Activated gamma-delta T cell treated with anti-CD3 and anti-CD28 coated beads, Interleukin-2, amount 50 U/mL, for 16 hours (primary cell): ENCODE measurements at regions not wholly inside any gene's neighbourhood (a gene's known extent, or its start where the extent isn't known, plus 50 kb on each side); places are given as distances from the start of the nearest gene placed in this dataset.
A peak's percentile ranks its signal among the peaks of the same experiment; 100 is the strongest.

Experiments used
- DNase-seq: peaks from one replicate; pipeline ENCODE4 v3.0.0-alpha.2; 2020; ENCODE audit warnings: low read depth

DNA sequence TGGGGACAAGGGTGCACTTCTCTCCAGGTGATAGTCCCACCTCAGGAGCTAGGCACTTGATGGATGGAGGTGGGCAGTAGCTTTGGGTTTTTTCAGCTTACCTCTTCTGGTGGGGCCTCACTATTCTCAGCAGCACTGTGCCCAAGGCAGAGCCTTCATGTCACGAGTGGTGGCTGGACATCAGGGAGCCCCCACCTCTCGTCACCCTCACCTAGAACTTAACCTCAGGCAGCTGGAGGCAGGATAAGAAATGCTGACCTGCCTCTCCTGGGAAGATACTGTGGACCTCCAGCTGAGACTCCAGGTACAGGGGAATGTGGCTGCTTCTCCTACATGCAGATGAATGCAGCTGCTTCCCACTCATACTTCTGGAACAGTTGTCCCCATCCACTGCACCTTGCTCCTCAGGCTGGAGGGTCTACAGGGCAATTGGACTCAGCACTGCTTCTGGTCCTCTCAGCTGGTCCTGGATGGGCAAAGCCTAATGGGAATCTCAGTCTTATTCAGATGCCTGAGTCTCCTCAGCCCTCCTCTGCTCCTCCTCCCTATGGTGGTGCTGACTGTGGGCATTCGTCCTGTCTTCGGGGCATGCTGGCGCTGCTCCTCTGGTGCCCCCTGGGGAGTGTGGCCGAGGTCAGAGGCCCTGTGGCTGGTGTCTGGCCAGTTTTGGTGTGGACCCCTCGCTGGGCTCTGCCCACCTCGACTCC lies 129.9 kb downstream of the KLF13 start:
- no peak for DNase-seq

DNA sequence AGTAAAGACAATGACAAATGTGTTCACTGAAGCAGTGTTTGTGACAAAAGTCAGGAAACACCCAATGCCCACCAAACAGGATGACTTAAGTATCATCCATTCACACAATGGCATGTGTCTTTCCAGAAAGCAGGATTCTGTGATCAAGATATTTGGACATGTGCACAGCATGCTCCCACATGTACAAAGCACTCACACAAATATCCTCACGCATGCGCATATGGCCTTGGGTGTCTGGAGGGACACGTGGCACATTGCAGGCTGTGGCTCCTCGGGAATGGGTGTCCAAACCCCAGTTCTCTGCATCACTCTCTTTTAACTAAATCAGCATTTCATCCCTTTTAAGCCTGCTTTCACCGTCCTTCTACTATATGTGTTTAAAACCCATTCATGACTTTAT lies 130.5 kb downstream of the KLF13 start:
- no peak for DNase-seq

DNA sequence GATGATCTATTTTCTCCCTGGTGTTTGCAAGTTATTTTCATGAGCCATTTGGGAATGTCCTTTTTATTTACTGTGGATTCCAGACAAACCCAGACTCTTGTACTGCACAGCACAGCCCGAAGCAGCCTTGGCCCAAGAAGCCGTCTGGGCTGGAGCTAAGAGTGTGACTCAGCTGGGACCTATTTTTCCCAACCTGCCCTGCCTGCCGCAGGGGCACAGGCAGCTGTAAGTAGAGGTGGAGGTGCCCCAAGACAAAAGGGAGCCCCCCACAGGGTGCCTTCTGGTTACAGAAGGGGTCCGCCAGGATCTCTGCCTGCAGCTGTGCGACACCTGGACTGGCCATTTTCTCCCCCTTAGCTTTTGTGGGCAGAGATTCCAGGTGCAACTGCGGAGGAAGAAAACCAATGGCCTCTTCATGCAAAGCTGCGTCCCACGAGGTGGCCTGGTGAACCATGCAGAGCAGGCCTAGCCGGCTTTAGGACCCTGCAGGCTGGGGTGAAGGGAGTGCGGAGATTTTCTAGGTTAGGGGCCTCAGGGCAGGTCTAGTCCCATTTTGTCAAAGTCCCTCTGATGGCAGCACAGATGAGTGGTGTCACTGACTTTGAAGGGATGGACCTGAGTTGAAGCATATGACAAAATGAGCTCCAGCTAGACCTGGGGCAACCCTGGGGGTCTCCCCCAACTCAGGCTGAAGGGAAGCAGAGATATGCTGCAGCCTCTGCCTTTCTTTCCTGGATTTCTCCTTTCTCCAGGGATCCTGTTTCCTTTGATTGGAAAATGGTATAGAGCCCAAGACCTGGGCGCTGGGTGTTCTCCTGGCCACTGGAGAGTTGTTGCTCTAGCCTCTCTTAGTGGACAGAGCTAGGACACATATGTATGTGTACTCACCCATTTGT lies 131.2 kb downstream of the KLF13 start:
- DNase-seq: no peak

DNA sequence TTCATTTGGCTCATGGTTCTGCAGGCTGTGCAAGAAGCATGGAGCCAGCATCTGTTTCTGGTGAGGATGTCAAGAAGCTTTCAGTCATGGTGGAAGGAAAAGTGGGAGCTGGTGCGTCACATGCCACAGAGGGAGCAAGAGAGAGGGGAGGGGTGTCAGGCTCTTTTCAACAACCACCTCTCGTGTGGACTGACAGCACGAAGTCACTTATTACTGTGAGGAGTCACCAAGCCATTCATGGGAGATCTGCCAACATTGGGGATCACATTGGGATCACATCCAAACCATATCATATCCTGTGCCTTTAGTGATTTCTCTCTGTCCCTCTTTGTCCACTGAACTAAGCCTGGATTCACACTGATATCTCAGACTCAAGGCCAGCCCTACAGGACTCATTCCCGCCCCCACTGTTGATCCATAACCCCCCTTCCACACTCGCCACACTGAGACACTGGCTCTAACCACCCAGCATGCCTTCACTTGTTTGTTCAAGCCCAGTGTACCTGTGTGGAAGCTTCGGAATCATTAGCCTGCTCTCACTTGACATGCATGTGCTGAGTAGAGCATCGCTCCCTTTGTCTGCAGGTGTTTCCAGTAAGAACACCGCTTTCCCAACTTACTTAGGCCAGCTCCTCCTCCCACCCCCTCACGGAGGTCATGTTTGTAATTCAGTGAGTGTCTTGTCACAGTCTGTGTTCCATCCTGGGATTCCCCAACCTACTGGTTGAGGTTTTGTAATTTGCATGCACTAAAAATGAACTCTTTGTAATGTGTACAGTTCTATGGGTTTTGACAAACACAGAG lies 132.2 kb downstream of the KLF13 start:
- DNase-seq: no peak

DNA sequence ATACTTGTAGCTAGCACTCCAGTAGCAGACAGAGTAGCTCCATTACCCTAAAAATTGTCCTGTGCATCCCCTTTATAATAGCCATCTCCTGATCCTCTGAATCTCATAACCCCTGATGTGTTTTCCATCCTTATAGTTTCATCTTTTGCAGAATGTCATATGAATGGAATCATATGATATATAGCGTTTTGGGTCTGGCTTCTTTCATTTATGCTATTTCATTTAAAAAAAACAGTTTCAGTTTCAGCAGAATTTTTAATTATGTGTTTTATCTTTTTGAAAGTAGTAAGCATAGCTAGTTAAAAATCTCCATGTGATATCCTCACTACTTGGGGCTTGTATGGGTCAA lies 132.7 kb downstream of the KLF13 start:
- no peak for DNase-seq

DNA sequence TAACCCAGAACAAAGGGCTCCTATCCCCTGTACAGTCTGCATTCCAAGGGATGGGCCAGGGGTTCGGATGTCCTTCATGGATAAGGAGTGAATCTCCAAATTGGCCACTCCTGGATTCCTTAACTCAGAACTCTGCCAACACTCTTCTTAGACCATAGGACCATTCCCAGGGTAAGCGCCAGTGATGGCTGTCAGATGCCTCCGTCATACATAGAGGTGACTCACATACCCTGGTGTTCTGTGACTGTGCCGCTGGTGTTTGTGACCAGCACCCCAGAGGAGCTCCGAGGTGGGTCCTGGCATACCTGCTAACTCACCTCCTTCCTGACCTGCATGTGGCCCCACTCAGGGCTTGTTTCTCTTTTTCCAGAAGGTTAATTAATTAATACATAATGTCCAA lies 134.7 kb downstream of the KLF13 start:
- DNase-seq: no peak

DNA sequence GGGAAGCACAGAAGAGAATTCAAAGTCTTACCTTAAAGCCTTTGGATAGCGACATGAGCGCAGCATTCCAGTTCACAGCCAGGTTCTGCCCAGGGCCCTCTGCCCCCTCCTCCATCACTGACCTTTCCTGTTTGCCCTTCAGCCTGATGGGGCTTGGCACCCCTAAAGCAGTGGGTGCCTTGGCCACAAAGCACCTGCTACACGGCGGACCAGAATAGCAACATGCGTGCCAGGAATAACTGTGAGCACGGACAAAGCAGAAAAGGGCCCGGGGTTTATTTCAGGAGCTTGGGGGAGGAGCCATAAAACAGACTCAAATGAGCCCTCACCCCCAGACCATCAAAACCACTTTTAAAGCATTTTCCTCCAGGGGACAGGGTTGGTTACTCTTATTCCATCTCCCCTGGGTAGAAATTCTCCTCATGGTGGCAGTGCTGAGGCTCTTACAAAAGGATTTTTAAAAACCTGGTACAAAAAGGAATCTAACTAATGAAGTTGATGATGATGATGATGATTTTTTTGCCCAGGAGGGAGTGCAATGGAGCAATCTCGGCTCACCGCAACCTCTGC lies 135.4 kb downstream of the KLF13 start:
- DNase-seq: no peak

DNA sequence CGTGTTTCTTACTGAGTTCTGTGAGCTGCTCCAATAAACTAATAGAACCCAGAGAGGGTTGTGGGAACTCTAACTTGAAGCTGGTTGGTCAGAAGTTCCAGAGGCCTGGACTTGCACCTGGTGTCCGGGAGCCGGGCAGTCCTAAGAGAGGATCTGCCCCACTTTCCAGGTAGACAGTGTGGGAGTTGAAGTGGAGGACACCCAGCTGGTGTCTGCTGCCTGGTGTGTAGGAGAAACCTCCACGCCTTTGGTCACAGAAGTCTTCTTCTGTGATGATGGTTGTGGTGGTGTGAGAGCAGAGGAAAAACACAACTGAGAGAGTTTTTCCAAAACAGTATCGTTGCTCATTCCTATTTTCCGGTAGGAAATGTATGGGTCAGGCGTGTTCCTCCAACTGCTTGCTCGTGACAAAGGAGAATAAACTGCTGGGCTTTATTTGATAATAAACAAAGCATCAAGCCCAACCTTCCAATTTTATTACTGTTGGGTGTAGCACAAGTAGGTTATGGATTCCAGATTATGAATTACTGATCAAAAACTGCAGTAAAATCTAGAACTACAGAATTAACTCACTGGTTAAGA lies 137.0 kb downstream of the KLF13 start:
- DNase-seq: no peak

DNA sequence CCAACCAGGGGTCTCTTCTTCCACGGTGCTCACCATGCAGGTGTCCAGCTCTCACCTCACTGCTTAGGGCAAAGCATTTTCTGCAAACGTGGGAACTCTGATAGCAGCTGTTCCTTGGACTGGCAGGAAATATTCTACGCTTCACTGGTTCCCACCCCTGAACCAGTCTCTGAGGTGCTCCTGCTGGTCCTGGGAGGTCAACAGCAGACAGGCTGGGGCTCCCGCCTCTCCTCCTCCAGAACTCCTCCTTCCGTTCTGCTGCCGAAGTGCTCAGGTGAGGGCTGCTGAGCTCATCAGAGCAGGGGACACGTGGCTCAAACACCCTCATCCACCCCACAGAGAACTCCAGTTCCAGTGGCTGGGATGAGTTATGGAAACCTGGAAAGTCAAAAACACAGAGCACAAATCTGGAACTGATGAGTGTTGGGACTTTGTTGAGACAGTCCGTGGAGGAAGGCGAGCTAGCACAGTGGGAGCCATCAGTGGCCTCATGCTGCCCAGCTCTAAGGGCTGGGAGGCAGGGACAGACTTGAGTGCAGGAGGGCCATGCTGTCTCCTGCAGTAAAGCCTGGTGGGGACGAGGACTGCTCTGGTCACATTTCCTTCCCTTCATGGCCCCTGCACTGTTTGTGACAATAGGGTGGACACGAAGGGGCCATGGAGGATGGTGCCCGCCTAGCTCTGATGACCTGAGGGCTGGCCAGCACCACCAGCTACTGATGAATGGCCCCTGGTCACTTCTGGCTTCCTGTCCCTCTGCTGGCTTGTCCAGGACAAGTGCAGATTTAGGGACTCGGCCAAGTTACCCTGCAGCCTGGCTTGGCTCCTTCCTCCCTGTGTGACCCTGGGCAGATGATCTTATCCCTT lies 137.8 kb downstream of the KLF13 start:
- DNase-seq: no peak

DNA sequence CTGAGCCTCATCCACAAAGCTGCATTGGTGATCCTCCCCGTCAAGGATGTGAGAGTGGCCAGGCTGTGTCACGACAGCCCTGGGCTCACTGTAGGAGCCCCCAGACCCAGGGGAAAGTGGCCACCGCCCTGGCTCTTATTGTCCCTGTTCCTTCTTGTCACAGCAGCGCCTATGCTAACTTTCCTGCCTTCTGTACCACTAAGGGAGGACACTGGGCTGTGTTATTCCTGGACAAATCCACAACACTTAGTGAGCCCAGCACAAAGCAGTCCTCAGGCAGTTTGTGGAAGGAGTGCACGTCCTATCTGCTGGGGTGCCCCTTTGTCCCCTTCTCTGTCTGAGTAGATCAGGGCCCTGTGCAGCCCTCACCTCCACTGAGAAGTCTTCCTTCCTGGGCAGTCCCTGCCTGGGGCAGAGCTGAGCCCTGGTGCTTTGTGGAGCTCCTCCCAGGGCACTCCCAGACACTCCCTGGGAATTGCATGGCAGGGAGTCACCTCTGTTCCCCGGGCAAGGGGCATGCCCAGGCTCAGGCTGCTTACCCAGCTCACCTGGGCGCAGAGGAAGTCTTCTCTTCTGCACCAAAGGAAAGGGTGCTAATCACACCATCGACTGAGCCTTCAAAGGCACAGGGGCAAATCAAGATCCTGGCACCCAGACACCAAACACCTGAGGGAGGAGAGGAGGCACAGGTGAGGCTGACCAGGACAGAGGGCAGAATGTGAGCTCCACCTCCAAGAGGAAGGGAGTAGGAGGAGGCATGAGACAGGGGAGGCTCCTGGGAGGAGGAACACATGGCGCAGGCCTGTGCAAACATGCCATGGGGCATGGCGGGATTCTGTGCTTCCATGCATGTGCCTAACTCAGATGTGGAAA lies 138.7 kb downstream of the KLF13 start:
- DNase-seq: no peak

DNA sequence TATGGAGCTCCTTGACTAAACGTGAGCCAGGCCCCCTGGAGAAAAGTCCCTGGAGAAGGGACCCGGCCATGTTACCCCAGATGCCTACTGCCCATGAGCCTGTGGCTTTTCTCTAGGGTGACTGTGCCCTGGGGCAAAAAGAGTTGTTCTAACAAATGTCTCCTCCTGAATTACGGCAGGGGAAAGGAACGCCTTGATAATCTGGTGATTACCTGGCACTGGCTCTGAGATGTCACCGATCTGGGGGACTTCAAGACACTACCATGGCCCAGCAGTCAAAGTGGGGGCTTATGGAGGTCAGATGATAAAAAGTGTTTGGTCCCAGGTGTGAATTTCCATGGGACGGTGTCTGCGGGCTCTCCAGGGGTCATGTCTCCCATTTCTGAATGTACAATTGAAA lies 140.7 kb downstream of the KLF13 start:
- no peak for DNase-seq

DNA sequence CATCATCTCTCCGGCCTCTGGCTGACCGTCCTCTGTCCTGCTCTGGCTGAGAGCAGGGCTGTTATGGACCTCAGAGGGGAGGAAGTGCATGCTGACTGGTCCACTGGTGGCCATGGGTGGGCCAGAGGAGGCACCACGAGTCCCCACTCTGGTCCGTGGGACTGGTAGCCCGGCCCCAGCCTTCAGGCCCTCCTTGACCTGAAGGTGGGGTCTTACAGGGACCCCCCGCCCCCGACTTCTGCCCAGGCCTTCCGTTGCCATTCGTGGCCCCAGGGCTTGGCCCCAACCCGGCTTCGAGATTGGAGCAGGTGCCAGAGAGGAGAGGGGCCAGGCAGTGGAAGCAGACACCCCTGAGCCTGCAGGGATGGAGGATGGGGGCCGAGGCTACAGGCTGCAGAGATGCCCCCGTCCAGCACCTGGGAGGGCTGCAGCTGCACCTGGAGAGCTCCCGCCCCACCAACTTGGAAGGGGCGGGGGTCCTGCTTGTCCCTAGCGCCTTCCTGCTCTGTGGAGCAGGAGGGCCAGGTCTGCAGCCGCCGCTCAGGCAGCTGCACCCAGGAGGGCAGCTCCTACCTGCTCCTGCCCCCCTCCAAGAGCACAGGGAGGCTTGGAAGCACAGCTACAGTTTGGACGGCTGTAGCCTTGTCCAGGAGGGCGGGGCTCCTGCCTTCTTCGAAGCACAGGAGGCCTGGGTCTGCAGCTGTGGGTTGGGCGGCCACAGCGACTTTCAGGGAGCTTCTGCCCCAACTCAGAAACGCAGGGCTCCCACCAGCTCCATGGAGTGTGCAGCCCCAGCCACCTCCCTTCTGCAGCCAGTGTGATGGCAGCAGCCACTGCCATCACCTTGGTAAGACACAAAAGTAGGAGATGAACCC lies 142.5 kb downstream of the KLF13 start:
- no peak for DNase-seq

DNA sequence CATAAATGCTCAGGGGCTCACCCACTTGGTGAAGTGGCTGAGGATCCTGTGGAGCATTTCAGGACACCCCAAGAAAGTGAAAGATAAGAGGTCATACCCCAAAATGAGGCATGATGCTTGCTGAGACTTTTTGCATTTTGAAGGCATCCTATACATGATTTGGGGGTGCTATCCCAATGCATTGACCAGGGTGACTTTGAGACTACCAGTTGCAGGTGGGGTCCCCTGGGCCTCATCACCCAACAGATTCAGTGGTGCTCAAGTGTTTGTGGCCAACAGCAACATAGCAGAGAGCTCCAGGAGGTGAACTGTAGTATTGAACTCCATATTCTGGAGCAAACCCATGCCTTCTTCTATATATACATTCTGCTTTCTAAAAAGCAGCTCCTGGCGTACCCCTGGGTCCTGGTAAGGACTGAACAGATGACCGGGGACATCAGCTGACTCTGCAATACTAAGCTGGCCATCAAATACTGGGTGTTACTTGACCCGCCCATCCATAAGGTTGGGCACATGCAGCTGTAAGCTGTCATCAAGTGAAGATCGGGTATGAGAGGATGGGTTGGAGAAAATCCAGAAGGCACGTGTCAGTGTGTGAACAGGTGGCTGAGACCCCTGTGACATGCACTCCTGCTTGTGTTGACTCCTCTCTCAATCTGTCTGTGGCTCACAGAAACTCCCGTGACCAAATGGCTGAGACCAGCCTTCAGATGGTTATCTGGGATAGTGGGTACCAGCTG lies 143.3 kb downstream of the KLF13 start:
- DNase-seq: no peak

DNA sequence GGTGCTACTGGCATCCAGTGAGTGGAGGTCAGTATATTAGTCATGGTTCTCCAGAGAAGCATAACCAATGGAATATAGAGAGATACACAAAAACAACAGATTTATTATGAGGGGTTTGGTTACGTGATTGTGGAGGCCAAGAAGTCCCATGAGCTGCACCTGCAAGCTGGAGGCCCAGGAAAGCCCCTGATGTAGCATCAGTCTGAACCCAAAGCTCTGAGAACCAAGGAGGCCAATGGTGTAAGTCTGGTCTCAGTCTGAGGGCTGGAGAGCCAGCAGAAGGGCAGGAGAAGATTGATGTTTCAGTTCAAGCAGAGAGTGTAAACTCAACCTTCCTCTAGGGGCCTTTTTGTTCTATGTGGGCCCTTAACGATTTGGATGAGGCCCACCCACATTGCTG lies 144.1 kb downstream of the KLF13 start:
- DNase-seq: no peak

DNA sequence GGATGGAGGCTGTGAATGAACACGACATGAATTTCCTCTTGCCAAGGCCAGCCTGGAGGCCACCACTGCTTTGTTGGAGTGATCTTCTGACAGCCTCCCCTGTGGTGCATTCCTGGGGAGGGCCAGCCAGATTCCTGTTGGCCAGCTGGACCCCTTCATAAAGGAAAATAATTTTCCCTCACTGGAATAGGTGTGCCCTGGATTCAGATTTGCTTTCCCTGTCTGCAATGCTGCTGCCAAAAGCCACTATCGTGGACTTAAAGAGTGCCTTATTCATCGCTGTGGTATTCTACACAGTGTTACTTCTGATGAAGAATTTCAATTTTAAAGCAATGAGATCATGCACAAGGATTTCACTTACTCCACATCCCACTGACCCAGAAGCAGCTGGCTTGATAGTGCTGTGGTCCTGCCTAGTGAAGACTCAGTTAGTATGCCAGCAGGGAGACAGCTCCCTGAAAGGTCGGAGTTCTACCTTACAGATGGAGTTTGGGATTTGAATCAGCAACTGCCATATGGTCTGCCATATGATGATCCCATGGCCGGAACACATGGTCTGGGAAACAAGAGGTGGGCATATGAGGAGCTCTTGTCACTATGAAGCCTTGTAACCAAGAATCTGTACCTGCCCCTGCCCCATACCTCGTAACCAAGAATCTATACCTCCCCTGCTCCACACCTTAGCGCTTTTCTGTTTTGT lies 145.2 kb downstream of the KLF13 start:
- DNase-seq: no peak

DNA sequence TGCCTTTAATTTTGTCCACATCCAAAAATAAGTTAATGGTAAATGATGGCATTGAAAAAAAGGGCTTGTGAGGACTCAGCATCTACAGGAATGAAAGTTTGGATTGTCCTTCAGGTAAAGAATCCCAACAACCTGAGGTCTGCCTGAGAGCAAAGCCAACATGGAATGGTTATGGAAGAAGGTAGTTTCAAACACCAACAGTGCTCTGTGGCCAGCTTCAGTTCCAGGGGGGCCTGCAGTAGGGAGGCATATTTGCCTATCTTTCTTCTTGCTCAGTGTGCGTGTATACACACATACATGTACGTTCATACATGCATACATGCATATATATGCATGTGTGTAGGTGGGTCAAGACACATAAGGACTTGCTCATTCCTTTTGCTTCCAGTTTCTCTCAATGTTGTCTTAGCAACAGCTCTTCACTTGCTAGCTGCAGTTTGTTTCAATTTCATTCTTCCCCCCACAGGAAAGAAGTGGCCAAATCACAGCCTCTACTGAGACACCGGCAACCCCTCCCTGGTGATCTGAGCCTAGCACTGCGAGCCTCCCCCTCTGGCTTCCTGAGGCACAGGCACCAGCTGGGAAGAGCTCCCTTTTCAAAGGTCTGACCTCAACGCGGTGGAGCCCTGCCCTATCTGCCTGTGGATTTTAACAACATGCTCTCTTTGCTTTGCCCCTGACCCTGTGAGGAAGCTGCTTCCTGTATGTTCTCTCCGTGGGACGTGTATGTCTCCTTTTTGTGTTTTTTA lies 146.2 kb downstream of the KLF13 start:
- peak; percentile 20 for DNase-seq
